Kidney epithelial cell (primary cell): ENCODE measurements at regions not wholly inside any gene's neighbourhood (a gene's known extent, or its start where the extent isn't known, plus 50 kb on each side); places are given as distances from the start of the nearest gene placed in this dataset.

Experiments used
- DNase-seq: peaks from one replicate; pipeline ENCODE4 v3.0.0-alpha.2; 2010; ENCODE audit warnings: low read depth
- H3K27me3 ChIP-seq: 2 replicates; pipeline ENCODE4 v1.6.0; 2011; ENCODE audit warnings: low read length; ENCODE audit not compliant: control insufficient read depth, insufficient read depth
- H3K36me3 ChIP-seq: 2 replicates; pipeline ENCODE4 v1.5.1; 2011; ENCODE audit warnings: low read length; ENCODE audit not compliant: control insufficient read depth, insufficient read depth
- H3K4me3 ChIP-seq: 2 replicates; pipeline ENCODE4 v1.5.1; 2011; ENCODE audit warnings: low read depth, mild to moderate bottlenecking, control low read depth, low read length
- TF ChIP-seq, protein P1 (sequence below): IDR thresholded peaks from 2 replicates; pipeline ENCODE4 v1.5.1; 2011; ENCODE audit warnings: mild to moderate bottlenecking, moderate library complexity, low read length, control low read depth, inconsistent platforms; ENCODE audit not compliant: insufficient read depth, poor library complexity, severe bottlenecking

DNA sequence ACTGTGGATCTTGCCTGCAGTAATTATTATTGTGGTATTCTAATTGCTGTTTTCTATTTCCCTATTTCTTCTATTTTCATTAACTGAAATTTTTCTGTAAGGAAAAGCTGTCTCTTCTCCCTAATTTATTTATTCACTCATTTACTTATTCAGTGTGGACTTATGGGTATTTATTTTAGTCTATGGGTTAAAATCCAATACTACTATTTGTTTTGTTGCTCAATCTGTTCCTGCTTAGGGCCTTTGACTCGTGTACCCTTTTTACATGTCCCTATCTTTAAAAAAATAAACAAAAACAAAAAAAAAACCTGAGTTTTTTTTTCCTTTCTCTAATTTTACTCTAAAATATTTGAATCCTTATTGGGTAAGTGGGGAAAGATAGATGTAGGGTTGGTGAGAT, 166.2 kb upstream of the IVNS1ABP start:
- Histone ChIP-seq H3K27me3 (no peaks in the 10 kb centered on the region), H3K36me3 (no peaks in the 10 kb centered on the region), H3K4me3 (no peak overlapping the region)
- no peak for DNase-seq
- TF ChIP-seq, protein P1, sequence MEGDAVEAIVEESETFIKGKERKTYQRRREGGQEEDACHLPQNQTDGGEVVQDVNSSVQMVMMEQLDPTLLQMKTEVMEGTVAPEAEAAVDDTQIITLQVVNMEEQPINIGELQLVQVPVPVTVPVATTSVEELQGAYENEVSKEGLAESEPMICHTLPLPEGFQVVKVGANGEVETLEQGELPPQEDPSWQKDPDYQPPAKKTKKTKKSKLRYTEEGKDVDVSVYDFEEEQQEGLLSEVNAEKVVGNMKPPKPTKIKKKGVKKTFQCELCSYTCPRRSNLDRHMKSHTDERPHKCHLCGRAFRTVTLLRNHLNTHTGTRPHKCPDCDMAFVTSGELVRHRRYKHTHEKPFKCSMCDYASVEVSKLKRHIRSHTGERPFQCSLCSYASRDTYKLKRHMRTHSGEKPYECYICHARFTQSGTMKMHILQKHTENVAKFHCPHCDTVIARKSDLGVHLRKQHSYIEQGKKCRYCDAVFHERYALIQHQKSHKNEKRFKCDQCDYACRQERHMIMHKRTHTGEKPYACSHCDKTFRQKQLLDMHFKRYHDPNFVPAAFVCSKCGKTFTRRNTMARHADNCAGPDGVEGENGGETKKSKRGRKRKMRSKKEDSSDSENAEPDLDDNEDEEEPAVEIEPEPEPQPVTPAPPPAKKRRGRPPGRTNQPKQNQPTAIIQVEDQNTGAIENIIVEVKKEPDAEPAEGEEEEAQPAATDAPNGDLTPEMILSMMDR = no peak

- H3K27me3 ChIP-seq = no peaks in the 10 kb centered on the region
- DNase-seq = no peak
- TF ChIP-seq, protein P1 = no peak
- H3K4me3 ChIP-seq = no peak overlapping the region
- no peaks in the 10 kb centered on the region for H3K36me3 ChIP-seq
Measured at GRCh38 chr1:185480545-185480944, 163.5 kb upstream of the IVNS1ABP start.

- Histone ChIP-seq H3K4me3 (no peak overlapping the region), H3K27me3 (no peaks in the 10 kb centered on the region), H3K36me3 (no peaks in the 10 kb centered on the region)
- DNase-seq = no peak
- TF ChIP-seq, protein P1 = no peak
Measured at GRCh38 chr1:185479796-185480195, 162.8 kb upstream of the IVNS1ABP start.

DNA sequence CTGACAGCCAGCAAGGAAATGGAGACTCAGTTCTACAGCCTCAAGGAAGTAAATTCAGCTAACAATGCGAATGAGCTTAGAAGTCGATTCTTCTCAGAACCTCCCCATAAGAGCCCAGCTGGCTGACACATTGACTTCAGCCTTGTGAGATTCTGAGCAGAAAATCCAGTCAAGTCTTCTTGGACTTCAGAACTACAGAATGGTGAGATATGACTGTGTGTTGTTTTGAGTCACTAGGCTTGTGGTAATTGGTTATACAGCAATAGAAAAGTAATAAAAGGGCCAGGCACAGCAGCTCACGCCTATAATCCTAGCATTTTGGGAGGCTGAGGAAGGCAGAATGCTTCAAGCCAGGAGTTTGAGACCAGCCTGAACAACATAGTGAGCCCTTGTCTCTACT, 161.8 kb upstream of the IVNS1ABP start:
- DNase-seq = no peak
- Histone ChIP-seq H3K4me3 (no peak overlapping the region), H3K27me3 (no peaks in the 10 kb centered on the region), H3K36me3 (no peaks in the 10 kb centered on the region)
- TF ChIP-seq, protein P1 = no peak

DNA sequence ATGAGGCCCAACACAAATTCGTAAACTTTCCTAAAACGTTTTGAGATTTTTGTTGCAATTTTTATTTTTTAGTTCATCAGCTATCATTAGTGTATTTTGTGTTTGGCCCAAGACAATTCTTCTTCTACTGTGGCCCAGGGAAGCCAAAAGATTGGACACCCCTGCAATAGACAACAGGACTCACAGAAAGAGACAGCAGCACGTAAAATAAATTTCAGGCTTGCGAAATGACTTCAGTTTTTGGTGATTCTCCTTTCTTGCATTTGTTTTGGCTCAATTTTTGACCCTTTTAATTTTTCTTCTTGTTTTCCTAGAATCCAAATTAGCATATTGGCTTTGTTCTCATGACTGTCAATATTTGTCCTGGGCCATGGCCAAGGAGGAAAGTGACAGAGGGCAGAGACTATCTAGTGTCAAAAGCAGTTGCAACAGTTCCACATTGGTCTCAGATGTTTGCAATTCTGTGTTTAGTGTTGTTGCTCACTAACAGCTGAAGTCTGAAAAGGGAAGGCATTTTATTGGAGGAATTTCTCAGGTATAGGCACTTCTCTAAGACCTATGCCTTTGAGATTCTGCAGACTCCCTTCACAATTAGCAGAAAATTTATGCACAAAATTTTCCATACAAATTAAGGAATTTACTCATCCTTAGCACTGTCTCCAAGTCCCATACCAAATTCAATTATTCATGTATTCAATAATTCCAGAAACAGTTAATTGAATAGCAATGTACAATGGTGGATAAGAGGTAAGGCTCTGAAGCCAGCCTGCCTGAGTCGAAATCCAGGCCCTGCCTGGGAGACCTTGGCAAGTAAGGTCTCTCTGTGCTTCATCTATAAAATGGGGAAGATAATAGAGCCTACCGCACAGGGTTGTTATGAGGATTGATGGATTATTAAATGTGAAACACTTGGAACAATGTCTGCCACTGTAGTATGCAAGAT, 160.9 kb upstream of the IVNS1ABP start:
- DNase-seq = no peak
- Histone ChIP-seq H3K36me3 (no peaks in the 10 kb centered on the region), H3K4me3 (no peak overlapping the region), H3K27me3 (no peaks in the 10 kb centered on the region)
- TF ChIP-seq, protein P1 = no peak
